CD14-positive monocyte (primary cell): ENCODE measurements at regions not wholly inside any gene's neighbourhood (a gene's known extent, or its start where the extent isn't known, plus 50 kb on each side); places are given as distances from the start of the nearest gene placed in this dataset.

Experiments
- DNase-seq, 3 donors: peaks; one replicate each; pipeline ENCODE4 v3.0.0-alpha.2; 2011 to 2022
- H2AFZ ChIP-seq: 2 replicates; pipeline ENCODE4 v1.6.0; 2012; ENCODE audit warnings: mild to moderate bottlenecking, low read depth, low read length, inconsistent platforms; ENCODE audit not compliant: insufficient read depth, poor library complexity, severe bottlenecking
- H3K27ac ChIP-seq, 2 donors: 1 replicate in 1 of 2; 2 replicates in 1 of 2; pipeline ENCODE4 v1.5.1; 2012 to 2013; ENCODE audit warnings: low read length in 2 of 2, control low read depth in 1 of 2, inconsistent platforms in 1 of 2, low read depth in 1 of 2, mild to moderate bottlenecking in 1 of 2
- H3K27me3 ChIP-seq, 2 donors: one replicate each; pipeline versions ENCODE4 v1.6.0 to v1.6.1; 2011 to 2013; ENCODE audit warnings: low read length in 2 of 2; ENCODE audit not compliant: control insufficient read depth in 2 of 2, insufficient read depth in 2 of 2
- H3K36me3 ChIP-seq, 2 donors: replicated peaks in 1 of 2; 1 replicate in 1 of 2; 2 replicates in 1 of 2; pipeline versions ENCODE4 v1.5.1 to v1.6.1; 2012 to 2013; ENCODE audit warnings: low read length in 2 of 2, control low read depth in 1 of 2, inconsistent platforms in 1 of 2, mild to moderate bottlenecking in 1 of 2; ENCODE audit not compliant: insufficient read depth in 2 of 2, control insufficient read depth in 1 of 2
- H3K4me1 ChIP-seq, 2 donors: 1 replicate in 1 of 2; 2 replicates in 1 of 2; pipeline versions ENCODE4 v1.5.1 to v1.6.1; 2012 to 2013; ENCODE audit warnings: low read length in 2 of 2, control low read depth in 1 of 2, inconsistent platforms in 1 of 2, mild to moderate bottlenecking in 1 of 2, moderate library complexity in 1 of 2; ENCODE audit not compliant: insufficient read depth in 2 of 2, control insufficient read depth in 1 of 2
- H3K4me2 ChIP-seq: replicated peaks from 2 replicates; pipeline ENCODE3; 2012; ENCODE audit warnings: low read length, moderate library complexity, mild to moderate bottlenecking; ENCODE audit not compliant: poor library complexity, severe bottlenecking; ENCODE audit errors: extremely low read depth
- H3K4me3 ChIP-seq, 3 experiments: fragments of 200-600 bp in 1 of 3; sonication (generic) in 1 of 3; replicated peaks in 1 of 3; 1 replicate in 2 of 3; 2 replicates in 1 of 3; pipeline ENCODE4 v1.5.1; 2011 to 2013; ENCODE audit warnings: low read length in 3 of 3, mild to moderate bottlenecking in 3 of 3, control low read depth in 2 of 3, low read depth in 2 of 3, inconsistent platforms in 1 of 3, moderate library complexity in 1 of 3
- H3K79me2 ChIP-seq: 2 replicates; pipeline ENCODE4 v1.6.0; 2012; ENCODE audit warnings: mild to moderate bottlenecking, control low read depth, inconsistent platforms, low read length, moderate library complexity; ENCODE audit not compliant: insufficient read depth
- H3K9ac ChIP-seq: 2 replicates; pipeline ENCODE4 v1.6.0; 2017; ENCODE audit warnings: low read length, mild to moderate bottlenecking; ENCODE audit not compliant: insufficient read depth, poor library complexity, severe bottlenecking
- H3K9me3 ChIP-seq, 2 donors: replicated peaks in 1 of 2; 1 replicate in 1 of 2; 2 replicates in 1 of 2; pipeline versions ENCODE4 v1.5.1 to v1.6.1; 2012 to 2013; ENCODE audit warnings: low read length in 2 of 2, control low read depth in 1 of 2; ENCODE audit not compliant: control insufficient read depth in 1 of 2, insufficient read depth in 1 of 2
- H4K20me1 ChIP-seq: 2 replicates; pipeline ENCODE4 v1.6.0; 2012; ENCODE audit warnings: mild to moderate bottlenecking, low read length, control low read depth, moderate library complexity; ENCODE audit not compliant: insufficient read depth
- H3K27ac Mint-ChIP-seq, 7 donors: one replicate each; pipeline ENCODE4 v1.8.0; 2020; ENCODE audit warnings: mild to moderate bottlenecking in 7 of 7, mixed read lengths in 7 of 7, moderate library complexity in 6 of 7, inconsistent platforms in 2 of 7
- H3K27me3 Mint-ChIP-seq, 3 donors: one replicate each; pipeline ENCODE4 v1.8.0; 2021 to 2022; ENCODE audit warnings: low read depth in 3 of 3, mild to moderate bottlenecking in 3 of 3, mixed read lengths in 3 of 3, moderate library complexity in 3 of 3, inconsistent platforms in 1 of 3
- H3K36me3 Mint-ChIP-seq, 2 donors: one replicate each; pipeline ENCODE4 v1.8.0; 2020; ENCODE audit warnings: mixed read lengths in 2 of 2, inconsistent platforms in 1 of 2, mild to moderate bottlenecking in 1 of 2
- H3K4me1 Mint-ChIP-seq: one replicate; pipeline ENCODE4 v1.8.0; 2020; ENCODE audit warnings: mild to moderate bottlenecking, mixed read lengths
- H3K4me3 Mint-ChIP-seq, 2 donors: one replicate each; pipeline ENCODE4 v1.8.0; 2020; ENCODE audit warnings: mild to moderate bottlenecking in 2 of 2, mixed read lengths in 2 of 2, moderate library complexity in 1 of 2
- H3K9me3 Mint-ChIP-seq, 7 donors: one replicate each; pipeline ENCODE4 v1.8.0; 2020 to 2022; ENCODE audit warnings: mixed read lengths in 7 of 7, mild to moderate bottlenecking in 6 of 7, moderate library complexity in 6 of 7, inconsistent platforms in 2 of 7
- WGBS: methylation state at CpG from one replicate; pipeline ENCODE4 v1.1.5; 2013; ENCODE audit warnings: missing lambda C conversion rate; ENCODE audit not compliant: insufficient coverage; 5-methylcytosine and 5-hydroxymethylcytosine counted together
- intact Hi-C, 2 donors: fragments of 100-400 bp; cut with micrococcal nuclease; formaldehyde crosslinking; loops; one replicate each; pipeline versions ENCODE4 v1.15.0 to v1.15.1; 2023
- TF ChIP-seq, protein P1 (sequence below): fragments of 200-600 bp; IDR thresholded peaks from one replicate; pipeline ENCODE4 v1.8.0; 2022; ENCODE audit warnings: antibody characterized with exemption, mild to moderate bottlenecking

DNA sequence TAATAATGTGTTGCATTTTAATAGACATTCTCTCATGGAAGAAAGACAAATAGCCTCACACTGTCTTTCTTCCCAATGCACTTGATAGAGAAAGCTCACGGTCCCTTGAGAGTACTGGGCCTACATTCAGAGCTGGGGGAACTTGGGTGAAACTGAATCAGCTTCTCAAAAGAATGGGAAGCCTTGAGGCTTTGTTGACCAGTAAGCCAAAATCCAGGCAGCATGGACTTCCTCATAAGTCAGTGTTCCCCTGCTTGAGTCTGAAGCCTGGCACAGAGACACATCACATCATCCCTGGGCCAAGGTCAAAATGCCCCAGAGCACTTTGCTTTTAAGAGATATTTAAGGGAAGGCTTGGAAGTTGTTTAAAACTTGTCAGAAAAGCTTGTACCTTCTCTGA is 302.2 kb upstream of the SALL1 start:
- Mint-ChIP-seq H3K4me1 (no peaks in the 10 kb centered on the region), H3K9me3 (peaks cover 0 to 3% (median 0%) of the 10 kb centered on the region in 7 donors), H3K27me3 (peaks cover 0 to 2% (median 0%) of the 10 kb centered on the region in 3 donors), H3K27ac (no peak overlapping the region), H3K36me3 (no peaks in the 10 kb centered on the region), H3K4me3 (no peak overlapping the region)
- Histone ChIP-seq H3K4me2 (no peak overlapping the region), H3K36me3 (no peaks in the 10 kb centered on the region), H3K79me2 (no peaks in the 10 kb centered on the region), H3K9me3 (no peaks in the 10 kb centered on the region), H4K20me1 (no peaks in the 10 kb centered on the region), H3K27ac (no peak overlapping the region), H2AFZ (no peak overlapping the region), H3K4me1 (no peaks in the 10 kb centered on the region), H3K9ac (no peak overlapping the region), H3K4me3 (no peak overlapping the region), H3K27me3 (no peaks in the 10 kb centered on the region)
- intact Hi-C loops, result no loop called here
- TF ChIP-seq, protein P1, sequence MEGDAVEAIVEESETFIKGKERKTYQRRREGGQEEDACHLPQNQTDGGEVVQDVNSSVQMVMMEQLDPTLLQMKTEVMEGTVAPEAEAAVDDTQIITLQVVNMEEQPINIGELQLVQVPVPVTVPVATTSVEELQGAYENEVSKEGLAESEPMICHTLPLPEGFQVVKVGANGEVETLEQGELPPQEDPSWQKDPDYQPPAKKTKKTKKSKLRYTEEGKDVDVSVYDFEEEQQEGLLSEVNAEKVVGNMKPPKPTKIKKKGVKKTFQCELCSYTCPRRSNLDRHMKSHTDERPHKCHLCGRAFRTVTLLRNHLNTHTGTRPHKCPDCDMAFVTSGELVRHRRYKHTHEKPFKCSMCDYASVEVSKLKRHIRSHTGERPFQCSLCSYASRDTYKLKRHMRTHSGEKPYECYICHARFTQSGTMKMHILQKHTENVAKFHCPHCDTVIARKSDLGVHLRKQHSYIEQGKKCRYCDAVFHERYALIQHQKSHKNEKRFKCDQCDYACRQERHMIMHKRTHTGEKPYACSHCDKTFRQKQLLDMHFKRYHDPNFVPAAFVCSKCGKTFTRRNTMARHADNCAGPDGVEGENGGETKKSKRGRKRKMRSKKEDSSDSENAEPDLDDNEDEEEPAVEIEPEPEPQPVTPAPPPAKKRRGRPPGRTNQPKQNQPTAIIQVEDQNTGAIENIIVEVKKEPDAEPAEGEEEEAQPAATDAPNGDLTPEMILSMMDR, result no peak
- DNase-seq, result no peak
- no CpG with 5 or more reads among the region's 1 CpG for WGBS

DNA sequence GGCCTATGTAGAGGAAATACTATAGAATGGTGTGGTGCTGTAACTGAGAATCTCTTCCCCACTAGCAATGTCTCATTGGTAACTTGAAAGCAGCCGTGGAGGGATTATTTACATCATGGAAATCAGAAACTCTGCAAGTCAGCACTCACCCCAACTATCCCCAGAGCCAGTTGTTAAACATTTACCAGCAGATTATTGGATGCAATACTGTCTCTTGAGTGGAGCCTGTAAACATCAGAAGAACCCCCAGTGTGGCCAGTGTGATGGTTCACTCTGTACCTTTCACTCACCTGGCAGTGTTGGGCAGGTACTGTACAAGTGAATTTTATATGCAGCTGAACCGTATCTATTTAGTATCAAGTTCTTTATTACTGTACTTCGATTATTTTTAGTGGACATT is 299.8 kb upstream of the SALL1 start:
- intact Hi-C loops, result no loop called here

More for the DNA sequence above, 299.8 kb upstream of the SALL1 start:
- peaks cover 0 to 5% (median 0%) of the 10 kb centered on the region in 7 donors for H3K9me3 Mint-ChIP-seq
- H3K9me3 ChIP-seq, result no peaks in the 10 kb centered on the region
- no peaks in the 10 kb centered on the region for H3K4me1 ChIP-seq
- H3K36me3 ChIP-seq, result no peaks in the 10 kb centered on the region
- no peak overlapping the region for H3K9ac ChIP-seq
- no peaks in the 10 kb centered on the region for H3K4me1 Mint-ChIP-seq
- H3K27me3 ChIP-seq, result no peaks in the 10 kb centered on the region
- no peak overlapping the region for H3K27ac Mint-ChIP-seq
- TF ChIP-seq, protein P1, result no peak
- DNase-seq, result no peak
- no peak overlapping the region for H3K4me3 Mint-ChIP-seq
- H4K20me1 ChIP-seq, result no peaks in the 10 kb centered on the region
- H3K79me2 ChIP-seq, result no peaks in the 10 kb centered on the region
- peaks cover 0 to 3% (median 2%) of the 10 kb centered on the region in 3 donors for H3K27me3 Mint-ChIP-seq
- WGBS, result no CpG with 5 or more reads among the region's 3 CpGs
- H3K27ac ChIP-seq, result no peak overlapping the region
- no peaks in the 10 kb centered on the region for H3K36me3 Mint-ChIP-seq
- H3K4me3 ChIP-seq, result no peak overlapping the region
- no peak overlapping the region for H3K4me2 ChIP-seq
- no peak overlapping the region for H2AFZ ChIP-seq
